ENCODE measurements at regions not wholly inside any gene's neighbourhood (a gene's known extent, or its start where the extent isn't known, plus 50 kb on each side); places are given as distances from the start of the nearest gene placed in this dataset.

DNA sequence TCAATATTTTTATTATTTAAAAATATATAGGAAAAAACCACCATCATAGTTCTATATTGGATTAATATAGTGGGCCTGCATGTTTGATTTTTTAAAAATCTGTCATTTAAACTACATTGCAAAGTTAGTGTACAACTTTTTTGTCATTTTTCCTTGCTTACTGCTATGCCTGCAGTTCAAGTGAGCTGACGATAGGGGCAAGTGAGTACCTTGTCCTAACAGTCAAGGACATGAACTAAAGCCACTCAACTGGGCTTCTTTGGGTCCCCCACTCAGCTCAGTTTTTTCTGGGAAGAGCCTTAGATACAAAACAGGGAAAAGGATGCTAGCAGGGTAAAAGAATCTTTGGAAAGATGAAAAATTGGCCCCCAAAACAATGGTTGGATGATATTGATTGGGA, 269.9 kb downstream of the MAN2A1 start:
- no peak for TF ChIP-seq POLR2A (IDR thresholded peaks at IDR 0.05)
- TF ChIP-seq, protein P1, sequence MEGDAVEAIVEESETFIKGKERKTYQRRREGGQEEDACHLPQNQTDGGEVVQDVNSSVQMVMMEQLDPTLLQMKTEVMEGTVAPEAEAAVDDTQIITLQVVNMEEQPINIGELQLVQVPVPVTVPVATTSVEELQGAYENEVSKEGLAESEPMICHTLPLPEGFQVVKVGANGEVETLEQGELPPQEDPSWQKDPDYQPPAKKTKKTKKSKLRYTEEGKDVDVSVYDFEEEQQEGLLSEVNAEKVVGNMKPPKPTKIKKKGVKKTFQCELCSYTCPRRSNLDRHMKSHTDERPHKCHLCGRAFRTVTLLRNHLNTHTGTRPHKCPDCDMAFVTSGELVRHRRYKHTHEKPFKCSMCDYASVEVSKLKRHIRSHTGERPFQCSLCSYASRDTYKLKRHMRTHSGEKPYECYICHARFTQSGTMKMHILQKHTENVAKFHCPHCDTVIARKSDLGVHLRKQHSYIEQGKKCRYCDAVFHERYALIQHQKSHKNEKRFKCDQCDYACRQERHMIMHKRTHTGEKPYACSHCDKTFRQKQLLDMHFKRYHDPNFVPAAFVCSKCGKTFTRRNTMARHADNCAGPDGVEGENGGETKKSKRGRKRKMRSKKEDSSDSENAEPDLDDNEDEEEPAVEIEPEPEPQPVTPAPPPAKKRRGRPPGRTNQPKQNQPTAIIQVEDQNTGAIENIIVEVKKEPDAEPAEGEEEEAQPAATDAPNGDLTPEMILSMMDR (IDR thresholded peaks at IDR 0.05): no peak
